Activated CD8-positive, alpha-beta T cell treated with anti-CD3 and anti-CD28 coated beads for 36 hours (primary cell): ENCODE measurements at regions not wholly inside any gene's neighbourhood (a gene's known extent, or its start where the extent isn't known, plus 50 kb on each side); places are given as distances from the start of the nearest gene placed in this dataset.
A peak's percentile ranks its signal among the peaks of the same experiment; 100 is the strongest.

Experiments used
- ATAC-seq: fragments of 200-7000 bp; cut with Tn5 transposase; one replicate; pipeline ENCODE4 v1.10.0; 2021; ENCODE audit warnings: mild to moderate bottlenecking, moderate library complexity
- CTCF ChIA-PET: fragments of 350-600 bp; sonication (Branson Sonifier 250); formaldehyde crosslinking; loops from one replicate; lab custom pipeline; 2021; ENCODE audit warnings: antibody characterized with exemption; lab: Charles Lee
- POLR2A ChIA-PET: fragments of 350-600 bp; sonication (Branson Sonifier 250); formaldehyde crosslinking; loops from one replicate; lab custom pipeline; 2021; ENCODE audit warnings: antibody characterized with exemption; lab: Charles Lee
- DNase-seq: peaks from one replicate; pipeline ENCODE4 v3.0.0-alpha.2; 2020
- H3K27ac Mint-ChIP-seq: one replicate; pipeline ENCODE4 v1.8.0; 2021; ENCODE audit warnings: mild to moderate bottlenecking, mixed read lengths
- H3K27me3 Mint-ChIP-seq: one replicate; pipeline ENCODE4 v1.8.0; 2021; ENCODE audit warnings: mixed read lengths
- H3K36me3 Mint-ChIP-seq: one replicate; pipeline ENCODE4 v1.8.0; 2021; ENCODE audit warnings: low read depth, mixed read lengths
- H3K4me1 Mint-ChIP-seq: one replicate; pipeline ENCODE4 v1.8.0; 2021; ENCODE audit warnings: low read depth, mixed read lengths
- H3K4me3 Mint-ChIP-seq: one replicate; pipeline ENCODE4 v1.8.0; 2021; ENCODE audit warnings: mild to moderate bottlenecking, moderate library complexity, mixed read lengths
- H3K9me3 Mint-ChIP-seq: one replicate; pipeline ENCODE4 v1.8.0; 2021; ENCODE audit warnings: mixed read lengths
- intact Hi-C: fragments of 100-400 bp; cut with micrococcal nuclease; formaldehyde crosslinking; loops from one replicate; pipeline ENCODE4 v1.10.0; 2022
- TF ChIP-seq, protein P1 (sequence below): fragments of 200-600 bp; IDR thresholded peaks from one replicate; pipeline ENCODE4 v1.8.0; 2022; ENCODE audit warnings: antibody characterized with exemption, mild to moderate bottlenecking

DNA sequence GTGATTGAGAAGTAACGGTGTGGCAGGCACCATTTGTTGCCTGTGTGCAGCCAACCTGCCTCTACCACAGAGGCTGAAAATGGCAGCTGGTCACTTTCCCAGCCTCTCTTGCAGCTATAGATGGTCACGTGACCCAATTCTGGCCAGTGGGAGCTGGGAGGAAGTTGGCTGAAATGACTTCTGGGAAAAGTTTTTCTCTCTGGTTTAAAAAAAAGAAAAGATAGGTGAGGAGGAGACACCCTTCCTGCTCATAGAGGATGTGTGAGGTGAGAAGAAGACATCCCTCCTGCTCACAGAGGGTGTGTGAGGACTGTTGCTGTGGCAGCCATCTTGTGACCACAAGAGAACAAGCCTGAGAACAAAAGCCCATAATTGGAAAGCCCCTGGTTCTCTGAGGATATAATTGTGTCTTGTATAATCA lies 122.8 kb downstream of the SYF2 start:
- Mint-ChIP-seq H3K4me1 (peaks cover 29% of the 10 kb centered on the region), H3K36me3 (peaks cover 9% of the 10 kb centered on the region), H3K4me3 (no peak overlapping the region), H3K27me3 (no peaks in the 10 kb centered on the region), H3K27ac (peak overlapping the region; percentile 80), H3K9me3 (peaks cover 13% of the 10 kb centered on the region)
- TF ChIP-seq, protein P1, sequence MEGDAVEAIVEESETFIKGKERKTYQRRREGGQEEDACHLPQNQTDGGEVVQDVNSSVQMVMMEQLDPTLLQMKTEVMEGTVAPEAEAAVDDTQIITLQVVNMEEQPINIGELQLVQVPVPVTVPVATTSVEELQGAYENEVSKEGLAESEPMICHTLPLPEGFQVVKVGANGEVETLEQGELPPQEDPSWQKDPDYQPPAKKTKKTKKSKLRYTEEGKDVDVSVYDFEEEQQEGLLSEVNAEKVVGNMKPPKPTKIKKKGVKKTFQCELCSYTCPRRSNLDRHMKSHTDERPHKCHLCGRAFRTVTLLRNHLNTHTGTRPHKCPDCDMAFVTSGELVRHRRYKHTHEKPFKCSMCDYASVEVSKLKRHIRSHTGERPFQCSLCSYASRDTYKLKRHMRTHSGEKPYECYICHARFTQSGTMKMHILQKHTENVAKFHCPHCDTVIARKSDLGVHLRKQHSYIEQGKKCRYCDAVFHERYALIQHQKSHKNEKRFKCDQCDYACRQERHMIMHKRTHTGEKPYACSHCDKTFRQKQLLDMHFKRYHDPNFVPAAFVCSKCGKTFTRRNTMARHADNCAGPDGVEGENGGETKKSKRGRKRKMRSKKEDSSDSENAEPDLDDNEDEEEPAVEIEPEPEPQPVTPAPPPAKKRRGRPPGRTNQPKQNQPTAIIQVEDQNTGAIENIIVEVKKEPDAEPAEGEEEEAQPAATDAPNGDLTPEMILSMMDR: no peak
- DNase-seq (peak; percentile 52), ATAC-seq (peak; percentile 71)
- POLR2A ChIA-PET: no interaction called here
- CTCF ChIA-PET: interaction anchor here (1.6 kb wide), 1 partner anchor 11 kb away, joined by 3 read pairs; no protein-coding TSS in a partner anchor
- intact Hi-C loops: no loop called here

DNA sequence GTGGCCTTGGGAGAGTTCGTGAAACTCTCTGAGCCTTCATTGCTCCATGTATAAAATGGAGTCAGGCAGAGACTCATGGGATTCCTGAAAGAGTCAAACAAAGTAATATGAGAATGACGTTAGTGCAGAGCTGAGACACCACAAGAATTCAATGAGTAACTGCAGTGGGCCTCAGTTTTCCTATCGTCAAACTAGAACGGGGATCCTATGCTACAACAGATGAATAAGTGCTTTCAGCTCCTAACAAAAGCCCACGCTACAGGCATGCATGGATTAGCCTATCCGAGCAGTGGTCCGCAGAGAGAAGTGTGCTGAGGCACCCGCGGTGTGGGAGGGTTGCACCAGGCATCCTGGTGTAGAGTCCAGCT lies 124.7 kb downstream of the SYF2 start:
- peaks cover 13% of the 10 kb centered on the region for H3K9me3 Mint-ChIP-seq
- peaks cover 29% of the 10 kb centered on the region for H3K4me1 Mint-ChIP-seq
- H3K4me3 Mint-ChIP-seq: no peak overlapping the region
- ChIA-PET CTCF (interaction anchor here (1.3 to 2.8 kb wide), 2 partner anchors 10 to 69 kb away, joined by 4 to 9 read pairs; no protein-coding TSS in a partner anchor), POLR2A (interaction anchor here (0.9 kb wide), 1 partner anchor 8 kb away, joined by 3 read pairs; no protein-coding TSS in a partner anchor)
- DNase-seq (no peak), ATAC-seq (no peak)
- intact Hi-C loops: no loop called here
- no peak overlapping the region for H3K27ac Mint-ChIP-seq
- TF ChIP-seq, protein P1: no peak
- no peaks in the 10 kb centered on the region for H3K27me3 Mint-ChIP-seq
- peaks cover 9% of the 10 kb centered on the region for H3K36me3 Mint-ChIP-seq

DNA sequence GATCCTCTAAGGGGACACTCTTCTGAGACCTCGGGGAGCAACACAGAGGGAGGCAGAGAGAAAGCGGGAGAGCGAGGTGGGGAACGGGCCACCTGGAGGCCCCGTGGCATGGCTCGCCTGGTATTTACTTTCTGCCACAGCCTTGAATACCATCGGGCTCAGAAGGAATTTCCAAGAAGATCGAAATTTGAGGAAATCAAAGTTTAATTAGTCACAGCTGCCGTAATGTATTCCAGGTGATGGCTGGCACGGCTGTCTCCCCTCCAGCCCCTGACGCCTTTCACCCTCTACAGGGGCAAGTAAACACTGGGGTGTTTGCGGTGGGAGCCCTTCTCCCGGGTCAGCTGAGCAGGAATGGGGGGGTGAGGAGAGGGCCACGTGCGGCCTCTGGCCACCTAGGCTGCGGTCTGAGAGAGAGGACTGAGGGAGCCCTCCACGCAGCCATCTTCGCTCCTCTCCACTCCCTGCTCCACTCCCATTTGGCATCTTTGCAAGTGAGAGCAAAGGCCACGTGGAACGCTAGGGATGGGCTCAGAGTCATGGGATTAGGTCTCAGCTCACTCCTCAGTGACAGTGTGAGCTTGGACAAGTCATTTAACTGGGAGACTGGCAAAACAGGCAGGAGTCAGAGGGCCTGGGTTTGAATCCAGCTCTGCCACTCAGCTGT lies 125.2 kb downstream of the SYF2 start:
- Mint-ChIP-seq H3K36me3 (peaks cover 9% of the 10 kb centered on the region), H3K4me1 (peaks cover 34% of the 10 kb centered on the region), H3K4me3 (no peak overlapping the region)

DNA sequence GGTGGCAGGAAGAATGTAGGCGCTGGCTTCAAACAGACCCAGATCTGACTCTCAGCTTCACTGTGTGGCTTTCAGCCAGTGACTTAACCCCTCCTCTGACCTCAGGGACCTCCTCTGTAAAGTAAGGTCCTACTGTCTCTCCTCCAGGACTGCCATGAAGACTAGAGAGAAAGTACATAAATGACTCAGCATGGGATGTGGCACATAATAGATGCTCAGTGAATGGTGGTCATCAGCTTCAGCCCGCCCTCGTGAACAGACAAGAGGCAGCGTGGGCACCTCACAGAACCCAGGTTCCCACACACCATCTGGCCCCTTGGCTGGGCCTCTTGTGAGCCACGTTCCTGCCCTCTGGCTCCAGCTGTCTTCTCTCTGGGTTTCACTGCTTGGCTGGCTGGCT lies 126.0 kb downstream of the SYF2 start:
- peak; percentile 58 for DNase-seq
- TF ChIP-seq, protein P1: no peak
- intact Hi-C loops: no loop called here

More for the DNA sequence above, 125.2 kb downstream of the SYF2 start:
- CTCF ChIA-PET: interaction anchor here (1.0 to 2.8 kb wide), 3 partner anchors 11 to 259 kb away, joined by 4 to 9 read pairs (median 6); no protein-coding TSS in a partner anchor
- peaks cover 13% of the 10 kb centered on the region for H3K9me3 Mint-ChIP-seq
- DNase-seq (no peak), ATAC-seq (no peak)
- POLR2A ChIA-PET: interaction anchor here (0.6 to 0.9 kb wide), 2 partner anchors 8 to 155 kb away, joined by 3 read pairs; no protein-coding TSS in a partner anchor
- intact Hi-C loops: no loop called here
- TF ChIP-seq, protein P1: no peak
- no peak overlapping the region for H3K27ac Mint-ChIP-seq
- H3K27me3 Mint-ChIP-seq: no peaks in the 10 kb centered on the region

DNA sequence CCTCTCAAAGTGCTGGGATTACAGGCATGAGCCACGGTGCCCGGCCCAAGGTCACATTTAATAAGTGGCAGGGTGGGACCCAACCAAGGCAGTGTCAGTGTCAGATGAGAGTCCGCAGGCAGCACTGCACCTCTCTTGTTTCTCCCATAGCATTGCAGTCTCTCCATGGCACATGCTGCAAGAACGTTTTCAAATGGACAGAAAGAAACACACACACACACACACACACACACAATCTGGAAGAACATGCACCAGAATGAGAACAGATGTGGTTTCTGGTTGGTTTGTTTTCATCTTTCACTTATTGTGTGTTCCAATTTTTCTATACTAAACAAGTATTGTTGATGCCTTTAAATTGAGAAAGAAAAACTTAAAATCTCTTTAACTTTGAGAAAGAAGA lies 126.5 kb downstream of the SYF2 start:
- peaks cover 9% of the 10 kb centered on the region for H3K36me3 Mint-ChIP-seq
- no peak overlapping the region for H3K4me3 Mint-ChIP-seq
- peaks cover 43% of the 10 kb centered on the region for H3K4me1 Mint-ChIP-seq
- ATAC-seq (no peak), DNase-seq (no peak)
- H3K27me3 Mint-ChIP-seq: no peaks in the 10 kb centered on the region
- H3K9me3 Mint-ChIP-seq: peaks cover 13% of the 10 kb centered on the region
- ChIA-PET CTCF (interaction anchor here (0.8 to 1.0 kb wide), 2 partner anchors 173 to 258 kb away, joined by 3 to 6 read pairs; no protein-coding TSS in a partner anchor), POLR2A (interaction anchor here (1.0 to 1.5 kb wide), 2 partner anchors 140 to 149 kb away, joined by 3 to 4 read pairs; no protein-coding TSS in a partner anchor)
- peak overlapping the region; percentile 16 for H3K27ac Mint-ChIP-seq
- TF ChIP-seq, protein P1: no peak
- intact Hi-C loops: no loop called here

More for the DNA sequence above, 126.0 kb downstream of the SYF2 start:
- peak; percentile 78 for ATAC-seq
- Mint-ChIP-seq H3K27me3 (no peaks in the 10 kb centered on the region), H3K9me3 (peaks cover 13% of the 10 kb centered on the region), H3K4me3 (no peak overlapping the region), H3K4me1 (peaks cover 39% of the 10 kb centered on the region), H3K36me3 (peaks cover 9% of the 10 kb centered on the region), H3K27ac (no peak overlapping the region)
- ChIA-PET POLR2A (interaction anchor here (0.6 to 1.5 kb wide), 3 partner anchors 140 to 155 kb away, joined by 3 to 4 read pairs (median 3); no protein-coding TSS in a partner anchor), CTCF (interaction anchor here (1.0 to 2.8 kb wide), 2 partner anchors 11 to 259 kb away, joined by 6 to 9 read pairs; no protein-coding TSS in a partner anchor)
